GM18519 (cell line): ENCODE measurements at regions not wholly inside any gene's neighbourhood (a gene's known extent, or its start where the extent isn't known, plus 50 kb on each side); places are given as distances from the start of the nearest gene placed in this dataset.
A peak's percentile ranks its signal among the peaks of the same experiment; 100 is the strongest.
"Not testable (repeated sequence)": the region's sequence is repeated elsewhere in the genome, so short reads cannot be mapped to it uniquely, and the experiment has no call there.

Source experiments
- ATAC-seq: cut with Tn5 transposase; IDR thresholded peaks from one replicate; pipeline ENCODE4 v1.9.1; 2021; ENCODE audit warnings: mild to moderate bottlenecking, moderate library complexity; ENCODE audit not compliant: unreplicated experiment, low FRiP score

DNA sequence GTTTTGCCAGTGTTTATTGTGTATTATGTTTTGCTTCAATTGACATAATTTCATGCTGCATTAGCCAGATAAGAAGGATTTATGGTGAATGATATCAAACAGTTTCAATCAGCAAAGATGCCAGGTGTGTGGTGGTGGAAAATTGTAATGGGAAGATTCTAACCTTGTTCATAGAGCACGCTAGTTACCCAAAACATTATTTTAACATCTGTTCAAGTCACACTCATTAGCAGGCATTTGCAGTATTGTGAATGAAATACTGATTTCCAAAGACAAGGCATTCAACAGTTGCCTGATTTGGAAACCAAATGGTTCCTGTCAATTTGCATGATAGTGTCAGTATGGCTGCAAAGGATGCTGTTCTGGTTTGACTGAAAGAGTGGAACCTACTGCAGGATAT, 129.7 kb downstream of the EPC1 start:
- no peak for ATAC-seq

DNA sequence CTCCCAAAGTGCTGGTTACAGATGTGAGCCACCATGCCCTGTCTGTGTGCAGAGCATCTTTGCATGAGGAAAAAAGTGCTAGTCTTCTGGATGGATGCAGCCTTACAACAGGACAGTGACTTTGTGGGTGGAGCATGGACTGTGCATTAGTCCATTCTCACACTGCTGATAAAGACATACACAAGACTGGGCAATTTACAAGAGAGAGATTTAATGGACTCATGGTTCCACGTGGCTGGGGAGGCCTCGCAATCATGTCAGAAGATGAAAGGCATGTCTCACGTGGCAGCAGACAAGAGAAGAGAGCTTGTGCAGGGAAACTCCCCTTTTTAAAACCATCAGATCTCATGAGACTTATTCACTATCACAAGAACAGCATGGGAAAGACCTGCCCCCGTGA, 133.1 kb downstream of the EPC1 start:
- not testable (repeated sequence) for ATAC-seq

DNA sequence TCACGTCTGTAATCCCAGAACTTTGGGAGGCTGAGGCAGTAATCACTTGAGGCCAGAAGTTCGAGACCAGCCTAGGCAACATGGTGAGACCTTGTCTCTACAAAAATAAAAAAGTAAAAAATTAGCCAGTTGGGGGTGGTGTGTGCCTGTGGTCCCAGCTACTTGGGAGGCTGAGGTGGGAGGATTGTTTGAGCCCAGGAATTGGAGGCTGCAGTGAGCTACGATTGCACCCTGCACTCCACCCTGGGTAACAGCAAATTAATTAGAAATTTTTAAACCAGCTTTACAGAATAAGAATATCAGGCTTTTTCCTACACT, 136.0 kb downstream of the EPC1 start:
- ATAC-seq: no peak

DNA sequence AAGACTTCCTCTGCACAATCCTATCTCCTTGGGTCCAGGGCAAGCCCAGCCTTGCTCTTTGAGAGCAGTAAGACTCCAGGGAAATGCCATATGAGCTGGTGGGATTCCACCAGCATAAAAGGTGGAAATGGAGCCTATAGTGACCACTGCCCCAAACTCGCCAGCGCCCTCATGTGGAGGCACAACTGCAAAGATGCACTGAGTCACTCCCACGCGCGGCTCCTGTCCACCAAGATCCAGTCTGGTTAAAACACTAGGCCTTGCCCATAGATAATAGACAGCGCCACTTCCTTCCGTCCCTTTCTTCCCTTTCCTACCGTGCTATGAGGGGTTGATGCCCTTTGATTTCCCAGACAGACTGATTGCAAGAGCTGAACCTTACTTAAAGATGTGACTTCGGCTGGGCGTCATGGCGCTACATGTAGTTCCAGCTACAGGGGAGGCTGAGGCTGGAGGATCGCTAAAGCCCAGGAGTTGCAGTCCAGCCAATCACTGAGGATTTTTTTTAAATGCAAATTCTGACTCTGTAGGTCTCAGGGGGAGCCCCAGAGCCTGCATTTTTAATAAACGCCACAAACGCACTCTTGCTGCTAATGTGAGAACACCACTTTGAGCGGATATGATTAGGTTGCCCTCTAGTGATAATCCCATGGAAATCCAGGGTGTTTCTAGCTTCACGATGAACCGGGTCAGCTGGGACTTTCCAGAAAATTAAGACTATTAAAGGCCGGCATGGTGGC, 136.5 kb downstream of the EPC1 start:
- no peak for ATAC-seq

DNA sequence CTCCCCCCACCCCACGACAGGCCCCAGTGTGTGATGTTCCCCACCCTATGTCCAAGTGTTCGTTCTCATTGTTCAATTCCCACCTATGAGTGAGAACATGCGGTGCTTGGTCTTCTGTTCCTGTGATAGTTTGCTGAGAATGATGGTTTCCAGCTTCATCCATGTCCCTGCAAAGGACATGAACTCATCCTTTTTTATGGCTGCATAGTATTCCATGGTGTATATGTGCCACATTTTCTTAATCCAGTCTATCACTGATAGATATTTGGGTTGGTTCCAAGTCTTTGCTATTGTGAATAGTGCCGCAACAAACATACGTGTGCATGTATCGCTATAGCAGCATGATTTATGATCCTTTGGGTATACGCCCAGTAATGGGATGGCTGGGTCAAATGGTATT, 139.0 kb downstream of the EPC1 start:
- not testable (repeated sequence) for ATAC-seq

DNA sequence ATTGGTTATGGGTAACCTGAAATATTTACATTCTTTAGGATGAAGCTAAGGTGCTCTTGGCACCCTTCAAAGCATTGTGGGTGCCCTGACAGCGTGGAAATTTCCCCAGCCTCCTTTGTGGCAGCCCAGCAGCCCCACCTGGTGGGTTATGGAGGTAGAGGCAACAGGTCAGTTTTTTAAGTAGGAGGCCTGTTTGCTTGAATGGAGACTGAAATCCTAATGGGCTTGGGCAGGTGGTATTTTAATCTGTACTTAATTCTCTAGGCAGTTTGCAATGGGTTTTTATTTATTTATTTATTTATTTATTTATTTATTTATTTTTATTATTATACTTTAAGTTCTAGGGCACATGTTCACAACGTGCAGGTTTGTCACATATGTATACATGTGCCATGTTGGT, 139.4 kb downstream of the EPC1 start:
- peak; percentile 62 for ATAC-seq

DNA sequence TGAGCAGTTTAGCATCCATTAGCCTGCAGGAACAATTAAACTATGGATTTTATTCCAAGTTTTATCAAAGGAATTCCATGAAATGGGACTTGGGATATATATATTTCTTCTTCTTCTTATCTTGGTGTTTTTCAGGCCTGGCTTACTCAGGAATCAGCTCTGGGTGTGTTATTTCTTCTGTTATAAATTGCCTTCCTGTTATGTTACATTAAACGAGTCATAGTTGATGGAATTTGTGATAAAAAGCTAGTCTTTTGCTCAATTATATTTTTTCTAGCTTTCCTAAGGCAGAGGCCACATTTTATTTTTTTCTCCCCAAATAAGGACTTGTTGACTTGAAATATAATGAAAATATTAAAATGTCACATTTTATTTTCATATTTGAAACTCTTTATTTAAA, 141.3 kb downstream of the EPC1 start:
- no peak for ATAC-seq

DNA sequence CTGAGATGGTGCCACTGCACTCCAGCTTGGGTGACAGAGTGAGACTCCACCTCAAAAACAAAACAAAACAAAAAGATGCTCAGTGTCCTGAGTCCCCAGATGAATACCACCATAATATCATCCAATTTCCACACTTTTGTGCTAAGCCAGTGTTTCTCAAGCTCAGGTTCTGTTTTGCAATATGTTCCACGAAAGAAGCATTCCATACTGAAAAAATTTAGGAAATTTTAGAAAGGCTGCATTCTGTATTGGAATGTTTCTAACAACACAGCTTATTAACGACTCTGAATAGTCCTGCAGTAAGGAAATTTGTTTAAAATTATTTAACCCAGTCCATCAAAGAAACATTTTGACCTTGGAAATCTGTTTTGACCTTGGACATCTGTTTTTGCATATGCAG, 142.4 kb downstream of the EPC1 start:
- no peak for ATAC-seq

DNA sequence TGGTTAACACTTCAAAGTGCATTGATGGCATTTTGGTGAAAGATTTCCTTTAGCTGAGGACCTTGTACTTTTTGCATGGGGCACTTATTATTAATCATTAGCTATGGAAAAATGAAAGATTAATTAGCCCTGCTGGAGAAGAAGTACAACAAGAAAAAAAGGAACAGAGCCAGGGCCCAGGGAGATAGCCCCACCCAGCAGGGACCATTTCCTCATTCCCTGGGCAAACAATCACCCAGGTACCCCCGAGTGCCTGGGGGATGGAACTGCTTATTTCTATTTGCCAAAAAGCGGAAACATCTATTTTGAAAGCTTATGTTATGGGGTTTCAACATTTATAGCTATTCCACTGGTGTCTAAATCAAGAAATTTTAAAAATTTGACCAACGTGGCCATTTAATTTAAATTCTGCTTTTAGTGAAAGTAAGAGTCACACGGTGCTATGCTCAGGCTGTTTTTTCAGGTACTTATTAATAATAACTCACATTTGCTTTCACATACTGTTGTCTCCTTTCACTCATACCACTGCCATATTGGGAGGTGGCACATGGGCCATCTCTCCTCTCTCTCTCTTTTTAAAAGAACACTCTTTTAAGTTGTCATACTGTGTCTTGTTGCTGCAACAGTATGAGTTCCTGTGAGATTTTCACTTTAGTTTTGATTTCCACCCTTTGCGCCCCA, 143.6 kb upstream of the KIF5B start:
- no peak for ATAC-seq

DNA sequence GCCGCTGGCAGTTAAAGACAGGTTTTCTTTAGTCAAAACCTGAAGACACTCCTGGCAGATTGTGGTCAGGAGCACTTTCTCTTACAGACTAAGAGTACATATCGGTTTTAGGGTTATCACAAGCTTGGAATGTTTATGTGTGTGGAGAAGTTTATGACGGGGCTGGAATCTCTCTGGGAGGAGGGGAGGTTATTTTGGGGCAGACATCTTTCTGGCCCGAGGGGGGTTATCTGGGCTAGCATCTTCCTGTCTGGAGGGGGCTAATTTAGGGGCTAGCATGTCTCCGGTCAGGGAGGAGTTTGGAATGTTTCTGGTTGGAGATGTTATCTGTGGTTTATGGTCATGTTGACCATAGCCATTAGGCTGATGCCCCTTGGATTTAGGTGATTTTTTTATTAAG, 141.2 kb upstream of the KIF5B start:
- no peak for ATAC-seq

DNA sequence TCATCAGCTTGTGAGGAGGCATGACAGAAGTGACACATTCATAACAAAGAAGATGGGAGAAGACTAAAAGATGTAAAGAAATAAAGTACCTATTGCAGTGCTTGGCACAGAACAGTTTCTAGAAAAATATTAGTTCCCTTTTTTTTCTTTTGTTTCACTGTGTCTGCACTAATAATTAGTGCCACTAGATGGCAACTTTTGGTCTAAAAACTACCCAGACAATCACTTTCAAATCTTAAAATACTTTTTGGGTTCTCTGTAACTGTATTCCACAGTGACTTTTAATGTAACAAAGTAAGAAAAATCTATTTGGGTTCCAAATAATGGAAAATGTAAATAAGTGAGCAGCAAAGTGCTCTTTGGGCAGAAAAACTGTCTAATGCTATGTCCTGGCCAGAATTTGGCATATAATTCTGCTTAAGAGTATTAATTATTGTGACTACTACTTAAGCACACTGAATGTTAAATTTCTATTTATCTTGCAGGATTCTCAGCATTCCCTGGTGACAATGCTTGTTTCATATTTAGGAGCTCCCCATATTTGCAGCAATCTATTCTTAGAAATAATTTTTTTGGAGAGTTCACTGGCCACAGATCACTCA, 134.8 kb upstream of the KIF5B start:
- peak; percentile 78 for ATAC-seq

DNA sequence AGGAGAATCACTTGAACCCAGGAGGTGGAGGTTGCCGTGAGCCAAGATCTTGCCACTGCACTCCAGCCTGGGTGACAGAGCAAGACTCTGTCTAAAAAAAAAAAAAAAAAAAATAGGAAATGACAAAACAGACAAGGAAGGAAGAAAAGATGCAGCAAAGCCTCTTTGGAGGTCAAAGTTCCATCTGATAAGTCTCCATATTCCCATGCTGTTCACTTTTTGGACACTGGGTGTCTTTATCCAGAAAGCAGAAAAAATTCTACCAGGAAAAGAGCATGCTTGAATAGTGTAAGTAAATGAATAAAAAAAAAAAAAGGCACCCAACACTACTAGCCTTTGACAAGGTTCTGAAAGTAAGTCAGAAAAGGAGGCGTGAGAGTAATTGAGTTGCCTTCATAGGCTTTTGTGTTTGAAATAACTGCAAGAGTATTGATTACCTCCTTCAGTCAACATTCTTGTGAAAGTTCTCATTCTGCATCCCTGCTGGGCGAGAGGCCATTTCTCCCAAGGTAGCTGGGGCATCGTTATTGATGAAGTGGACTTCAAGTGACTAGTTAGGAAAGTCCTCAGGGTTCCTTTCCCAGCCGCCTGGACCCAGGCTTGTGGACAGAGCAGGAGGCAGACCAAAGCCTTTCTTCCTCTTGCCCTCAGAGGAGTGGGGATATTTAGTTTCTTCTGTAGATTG, 133.3 kb upstream of the KIF5B start:
- ATAC-seq: no peak

DNA sequence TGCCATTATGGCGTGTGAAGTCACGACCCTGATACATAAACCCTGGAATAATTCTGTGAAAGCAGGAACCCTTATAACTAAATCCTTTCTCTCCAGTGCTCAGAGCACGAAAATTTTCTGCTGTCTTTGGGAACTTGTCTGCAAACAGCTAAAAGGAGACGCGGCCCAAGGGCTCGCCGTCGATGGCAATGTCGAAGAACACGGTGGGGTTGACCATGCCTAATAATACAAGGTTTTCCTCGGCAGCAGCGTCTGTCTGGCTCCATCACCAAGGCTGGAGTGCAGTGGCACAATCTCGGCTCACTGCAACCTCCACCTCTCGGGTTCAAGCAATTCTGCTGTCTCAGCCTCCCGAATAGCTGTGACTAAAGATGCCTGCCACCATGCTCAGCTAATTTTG, 132.4 kb upstream of the KIF5B start:
- not testable (repeated sequence) for ATAC-seq

DNA sequence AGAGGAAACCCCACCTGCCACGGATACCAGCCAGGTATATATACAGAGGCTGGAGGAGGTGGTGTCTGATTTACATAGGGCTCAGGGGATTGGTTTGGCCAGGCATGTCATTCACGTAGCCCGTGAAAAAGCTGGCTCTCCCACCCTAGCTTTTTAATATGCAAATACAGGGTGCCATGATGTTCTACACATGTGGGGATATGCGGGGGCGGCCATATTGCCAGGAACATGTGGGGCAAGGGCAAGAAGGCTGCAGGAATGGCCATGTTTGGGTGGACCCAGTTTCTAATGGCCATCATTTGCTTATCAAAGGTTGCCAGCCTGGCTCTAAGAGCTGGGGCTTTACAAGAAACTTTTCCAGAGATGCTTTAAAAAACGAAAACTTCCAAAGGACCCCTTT, 131.5 kb upstream of the KIF5B start:
- no peak for ATAC-seq

DNA sequence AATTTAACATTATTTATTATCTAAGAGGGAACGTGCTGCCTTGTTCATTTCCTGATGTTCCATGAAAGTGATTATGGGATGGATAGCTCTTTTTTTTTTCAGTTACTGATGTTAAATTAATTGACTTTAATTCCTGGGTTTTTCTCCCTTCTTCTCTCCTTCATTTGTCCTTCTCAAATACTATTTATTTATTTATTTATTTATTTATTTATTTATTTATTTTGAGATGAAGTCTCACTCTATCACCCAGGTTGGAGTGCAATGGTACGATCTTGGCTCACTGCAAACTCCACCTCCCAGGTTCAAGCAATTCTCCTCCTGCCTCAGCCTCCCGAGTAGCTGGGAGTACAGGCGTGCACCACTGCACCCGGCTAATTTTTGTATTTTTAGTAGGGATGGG, 127.4 kb upstream of the KIF5B start:
- ATAC-seq: not testable (repeated sequence)

DNA sequence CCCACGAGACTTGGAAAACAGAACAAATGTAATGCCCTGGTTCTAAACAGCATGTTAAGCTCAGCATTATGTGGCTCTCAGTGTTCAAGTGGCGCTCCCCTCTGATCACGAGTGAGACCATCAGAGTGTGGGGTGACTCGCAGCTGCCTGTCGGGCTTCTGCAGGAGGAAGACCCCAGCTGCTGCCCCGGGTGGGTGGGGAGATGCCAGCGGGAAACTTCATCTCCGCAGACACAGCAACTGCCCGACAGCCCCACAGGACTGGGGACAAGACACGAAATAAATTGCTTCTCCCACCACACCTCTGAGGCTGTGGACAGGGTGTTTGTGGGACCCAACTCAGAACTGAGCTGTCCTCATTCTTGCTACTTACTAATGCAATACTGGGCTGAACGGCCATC, 126.3 kb upstream of the KIF5B start:
- ATAC-seq: no peak

DNA sequence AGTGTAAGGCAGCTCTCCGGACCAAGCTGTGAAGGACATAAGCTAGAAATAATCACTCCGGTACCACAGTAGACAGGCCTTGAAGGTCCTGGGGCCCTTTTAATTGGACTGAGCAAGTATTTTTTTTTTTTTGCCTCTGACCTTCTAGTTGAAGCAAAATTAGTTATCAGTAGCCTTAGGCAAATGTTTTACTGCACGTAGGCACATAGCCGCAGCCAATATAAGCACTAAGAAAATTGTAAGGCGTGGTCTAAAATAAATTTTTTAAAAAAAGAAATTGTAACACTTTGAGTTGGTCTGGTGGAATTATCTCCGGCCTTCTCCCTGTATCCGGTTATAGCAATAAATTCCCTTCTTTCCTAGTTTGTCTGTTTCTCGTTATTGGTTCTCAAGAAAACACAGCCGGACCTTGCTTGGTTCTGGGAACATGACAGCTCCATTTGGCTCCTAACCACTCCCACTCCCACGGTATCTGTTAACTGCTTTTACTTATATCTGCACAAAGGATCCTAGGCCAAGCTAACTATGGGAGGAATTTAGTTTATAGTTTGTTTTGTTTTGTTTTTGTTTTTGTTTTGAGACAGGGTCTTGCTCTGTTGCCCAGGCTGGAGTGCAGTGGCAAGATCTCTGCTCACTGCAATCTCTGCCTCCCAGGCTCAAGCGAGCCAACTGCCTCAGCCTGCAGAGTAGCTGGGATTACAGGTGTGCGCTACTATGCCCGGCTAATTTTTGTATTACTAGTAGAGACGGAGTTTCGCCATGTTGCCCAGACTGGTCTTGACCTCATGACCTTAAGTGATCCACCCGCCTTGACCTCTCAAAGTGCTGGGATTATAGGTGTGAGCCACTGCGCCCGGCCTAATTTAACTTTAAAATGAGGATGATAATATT, 124.4 kb upstream of the KIF5B start:
- no peak for ATAC-seq

DNA sequence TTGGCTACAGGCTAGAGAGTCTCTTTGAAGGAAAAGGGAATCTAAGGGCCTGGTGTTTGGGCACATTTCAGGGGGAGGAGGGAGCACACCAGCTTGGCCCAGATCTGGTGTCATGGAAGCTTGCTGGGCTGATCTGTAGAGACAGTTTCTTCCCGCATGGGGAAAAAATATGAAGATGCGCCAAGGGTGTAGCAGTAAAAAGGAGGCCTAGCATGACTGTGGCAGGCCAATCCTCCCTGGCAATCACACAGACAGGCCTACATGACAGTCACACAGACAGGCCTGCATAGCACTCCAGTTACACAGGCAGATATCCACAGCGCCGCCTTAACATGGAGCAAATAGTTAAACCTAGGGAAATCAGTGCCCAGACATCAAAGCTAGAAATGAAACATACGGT, 123.6 kb upstream of the KIF5B start:
- ATAC-seq: no peak

DNA sequence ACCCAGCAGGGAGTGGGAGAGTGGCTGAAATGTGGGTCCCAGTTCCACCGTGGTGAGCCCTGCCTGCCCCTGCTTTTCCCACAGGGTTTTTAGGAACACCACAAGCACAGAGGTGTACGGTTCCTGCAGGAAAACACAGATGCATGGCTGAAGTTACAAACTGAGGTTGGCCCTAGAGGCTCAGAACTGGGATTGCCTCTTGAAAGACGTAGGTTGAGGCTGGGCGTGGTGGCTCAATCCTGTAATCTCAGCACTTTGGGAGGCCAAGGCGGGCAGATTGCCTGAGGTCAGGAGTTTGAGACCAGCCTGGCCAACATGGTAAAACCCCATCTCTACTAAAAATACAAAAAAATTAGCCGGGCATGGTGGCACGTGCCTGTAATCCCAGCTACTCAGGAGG, 121.4 kb upstream of the KIF5B start:
- not testable (repeated sequence) for ATAC-seq

DNA sequence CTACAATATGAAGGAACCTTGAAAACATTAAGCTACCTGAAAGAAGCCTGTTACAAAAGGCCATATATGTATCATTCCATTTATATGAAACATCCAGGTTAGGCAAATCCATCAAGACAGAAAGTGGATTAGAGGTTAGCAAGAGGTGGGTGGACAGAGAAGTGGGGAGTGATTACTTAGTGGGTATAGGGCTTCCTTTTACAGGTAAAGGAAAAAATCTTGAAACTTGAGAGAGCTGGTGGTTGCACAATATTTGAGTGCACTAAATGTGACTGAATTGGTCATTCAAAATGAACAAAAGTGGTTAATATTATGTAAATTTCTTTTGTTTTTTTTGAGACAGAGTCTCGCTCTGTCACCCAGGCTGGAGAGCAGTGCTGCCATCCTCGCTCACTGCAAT, 119.4 kb upstream of the KIF5B start:
- no peak for ATAC-seq
